ENCODE measurements at regions not wholly inside any gene's neighbourhood (a gene's known extent, or its start where the extent isn't known, plus 50 kb on each side); places are given as distances from the start of the nearest gene placed in this dataset.

DNA sequence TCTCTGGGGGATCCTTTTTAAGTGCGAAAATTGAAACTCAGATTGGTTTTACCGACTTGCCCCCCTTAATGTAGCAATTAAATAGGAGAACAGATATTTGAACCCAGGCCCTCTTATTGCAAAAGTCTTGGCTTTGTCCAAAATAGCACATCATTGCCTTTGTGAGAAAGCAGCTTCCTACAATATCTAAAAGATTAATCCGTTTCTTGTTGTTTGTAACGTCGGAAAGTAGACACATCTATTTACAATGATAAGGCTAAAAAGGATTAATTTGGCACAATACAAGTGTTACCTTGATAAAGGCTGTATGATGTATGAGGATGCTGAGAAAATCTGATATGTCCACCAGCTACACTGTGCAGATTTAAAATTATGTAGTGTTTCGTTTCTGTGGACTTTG, 108.7 kb upstream of the SLC10A2 start:
- no peak overlapping the region for H3K4me2 ChIP-seq (ENCODE audit: low read depth, low read length)
- no peak overlapping the region for H2BK15ac ChIP-seq (ENCODE audit: low read depth, low read length)
- no peak overlapping the region for H2BK5ac ChIP-seq (ENCODE audit: low read depth, low read length, poor library complexity, severe bottlenecking)
- no peaks in the 10 kb centered on the region for H3K9me1 ChIP-seq (ENCODE audit: insufficient read depth, low read length)
- dilution Hi-C loops (cut with HindIII; ENCODE audit: low sequenced_read_pairs, unreplicated experiment) = no loop called here
- no peak overlapping the region for H3K56ac ChIP-seq (ENCODE audit: extremely low read depth, insufficient read depth, low read length)
- ChIA-PET CTCF (no interaction called here), POLR2A (ENCODE audit: unreplicated experiment) (no interaction called here)
- in situ Hi-C loops (cut with MboI; ENCODE audit: low sequenced_read_pairs) = no loop called here
- no peak overlapping the region for H3K23ac ChIP-seq (ENCODE audit: low read depth, low read length)
- H3K4ac ChIP-seq (ENCODE audit: low read depth, low read length) = no peak overlapping the region
- intact Hi-C loops (cut with micrococcal nuclease) = no loop called here
- DNase-seq (no peak), ATAC-seq (ENCODE audit: low read depth) (no peak)
- H4K8ac ChIP-seq (ENCODE audit: low read depth in 2 of 2, low read length in 2 of 2) = no peak overlapping the region
- no TSS peak for BruUV-seq (replicated peaks)
- H2AK9ac ChIP-seq (replicated peaks; ENCODE audit: low read depth, low read length, poor library complexity) = no peak overlapping the region
- no CpG with 5 or more reads among the region's 6 CpGs for WGBS, 2 experiments (ENCODE audit: extremely low coverage in 2 of 2, insufficient read length in 1 of 2)
- H3K9ac ChIP-seq (ENCODE audit: low read depth, low read length) = no peak overlapping the region
- no peaks in the 10 kb centered on the region for H4K20me1 ChIP-seq (ENCODE audit: insufficient read depth, low read length)
- no peak overlapping the region for H3K27ac ChIP-seq (ENCODE audit: insufficient read depth, low read length)
- no peaks in the 10 kb centered on the region for H3K4me1 ChIP-seq (ENCODE audit: control insufficient read depth, insufficient read depth, low read length)
- H3K36me3 ChIP-seq (ENCODE audit: control insufficient read depth, insufficient read depth, low read length) = no peaks in the 10 kb centered on the region
- H2AK5ac ChIP-seq (ENCODE audit: low read depth, low read length) = no peak overlapping the region
- no peaks in the 10 kb centered on the region for H3K27me3 ChIP-seq (ENCODE audit: control insufficient read depth, insufficient read depth, low read length)
- no peak overlapping the region for H4K5ac ChIP-seq (ENCODE audit: low read depth, low read length)
- H2BK20ac ChIP-seq (ENCODE audit: low read depth, low read length) = no peak overlapping the region
- H4K91ac ChIP-seq (ENCODE audit: insufficient read depth, low read depth, low read length) = no peak overlapping the region
- H3K4me3 ChIP-seq (ENCODE audit: insufficient read depth, low read depth, low read length) = no peak overlapping the region
- H3K14ac ChIP-seq (replicated peaks; ENCODE audit: low read depth, low read length) = no peak overlapping the region
- H3K18ac ChIP-seq (ENCODE audit: low read depth, low read length) = no peak overlapping the region
- H2BK120ac ChIP-seq (ENCODE audit: low read depth, low read length) = no peak overlapping the region
- H3K9me3 ChIP-seq (ENCODE audit: control insufficient read depth, insufficient read depth, low read length) = peaks cover 15% of the 10 kb centered on the region
- H3K79me1 ChIP-seq (ENCODE audit: low read depth in 1 of 2, low read length in 2 of 2) = no peaks in the 10 kb centered on the region
- no peak overlapping the region for H2AFZ ChIP-seq (replicated peaks; ENCODE audit: low read length, poor library complexity)
- TF ChIP-seq RCOR1 (IDR thresholded peaks at IDR 0.05; ENCODE audit: insufficient replicate concordance, low read length) = no peak
- no peak for TF ChIP-seq CHD1 (IDR thresholded peaks at IDR 0.05; ENCODE audit: low read depth, low read length)
- TF ChIP-seq, protein P1, sequence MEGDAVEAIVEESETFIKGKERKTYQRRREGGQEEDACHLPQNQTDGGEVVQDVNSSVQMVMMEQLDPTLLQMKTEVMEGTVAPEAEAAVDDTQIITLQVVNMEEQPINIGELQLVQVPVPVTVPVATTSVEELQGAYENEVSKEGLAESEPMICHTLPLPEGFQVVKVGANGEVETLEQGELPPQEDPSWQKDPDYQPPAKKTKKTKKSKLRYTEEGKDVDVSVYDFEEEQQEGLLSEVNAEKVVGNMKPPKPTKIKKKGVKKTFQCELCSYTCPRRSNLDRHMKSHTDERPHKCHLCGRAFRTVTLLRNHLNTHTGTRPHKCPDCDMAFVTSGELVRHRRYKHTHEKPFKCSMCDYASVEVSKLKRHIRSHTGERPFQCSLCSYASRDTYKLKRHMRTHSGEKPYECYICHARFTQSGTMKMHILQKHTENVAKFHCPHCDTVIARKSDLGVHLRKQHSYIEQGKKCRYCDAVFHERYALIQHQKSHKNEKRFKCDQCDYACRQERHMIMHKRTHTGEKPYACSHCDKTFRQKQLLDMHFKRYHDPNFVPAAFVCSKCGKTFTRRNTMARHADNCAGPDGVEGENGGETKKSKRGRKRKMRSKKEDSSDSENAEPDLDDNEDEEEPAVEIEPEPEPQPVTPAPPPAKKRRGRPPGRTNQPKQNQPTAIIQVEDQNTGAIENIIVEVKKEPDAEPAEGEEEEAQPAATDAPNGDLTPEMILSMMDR (conservative IDR thresholded peaks at IDR 0.05; ENCODE audit: low read depth, low read length) = no peak
- TF ChIP-seq, protein P2, sequence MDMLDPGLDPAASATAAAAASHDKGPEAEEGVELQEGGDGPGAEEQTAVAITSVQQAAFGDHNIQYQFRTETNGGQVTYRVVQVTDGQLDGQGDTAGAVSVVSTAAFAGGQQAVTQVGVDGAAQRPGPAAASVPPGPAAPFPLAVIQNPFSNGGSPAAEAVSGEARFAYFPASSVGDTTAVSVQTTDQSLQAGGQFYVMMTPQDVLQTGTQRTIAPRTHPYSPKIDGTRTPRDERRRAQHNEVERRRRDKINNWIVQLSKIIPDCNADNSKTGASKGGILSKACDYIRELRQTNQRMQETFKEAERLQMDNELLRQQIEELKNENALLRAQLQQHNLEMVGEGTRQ (IDR thresholded peaks at IDR 0.05; ENCODE audit: low read depth, low read length) = no peak
- TF ChIP-seq MAFK (IDR thresholded peaks at IDR 0.05; ENCODE audit: low read depth, low read length) = no peak
- TF ChIP-seq POLR2A (IDR thresholded peaks at IDR 0.05; ENCODE audit: low read depth, low read length) = no peak
- no peak for TF ChIP-seq CEBPB (IDR thresholded peaks at IDR 0.05; ENCODE audit: low read depth, low read length)

Measured in IMR-90 (cell line).